ENCODE measurements at regions not wholly inside any gene's neighbourhood (a gene's known extent, or its start where the extent isn't known, plus 50 kb on each side); places are given as distances from the start of the nearest gene placed in this dataset.

DNA sequence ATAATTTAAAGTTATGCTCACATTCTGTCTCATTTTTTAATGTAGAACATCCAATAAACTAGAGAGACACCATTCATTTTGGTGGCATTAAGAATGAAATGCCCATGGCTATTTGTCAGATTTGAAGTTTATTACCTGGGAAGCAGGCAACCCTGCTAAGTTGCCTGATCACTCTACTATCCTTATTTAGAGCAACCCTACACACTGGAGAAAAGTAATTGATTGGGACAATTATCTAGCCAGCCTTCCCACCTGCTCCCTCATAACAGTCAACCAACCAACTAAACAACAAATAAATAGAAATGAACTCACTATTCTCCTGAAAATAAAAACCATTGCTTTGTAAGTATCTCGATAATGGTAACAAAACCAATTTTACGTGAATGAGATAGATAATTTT, 1129.0 kb upstream of the TENM4 start:
- no peaks in the 10 kb centered on the region for H3K79me2 ChIP-seq (ENCODE audit: insufficient read depth, low read length)
- H3K4me1 ChIP-seq (ENCODE audit: insufficient read depth, low read length): no peaks in the 10 kb centered on the region
- no peak overlapping the region for H2AFZ ChIP-seq (ENCODE audit: low read length)
- H3K27me3 ChIP-seq (ENCODE audit: control insufficient read depth in 1 of 2, insufficient read depth in 2 of 2, low read length in 2 of 2): no peaks in the 10 kb centered on the region
- 1% methylated on average over 2 of the region's 2 CpGs for WGBS (ENCODE audit: low lambda C conversion rate)
- H3K9me3 ChIP-seq (ENCODE audit: low read length): peaks cover 19% of the 10 kb centered on the region
- CTCF ChIA-PET (ENCODE audit: low intra/inter-chr PET ratio, low total read pairs): no interaction called here
- FAIRE-seq (no peak), ATAC-seq (no peak), DNase-seq (ENCODE audit: low spot score) (no peak)
- no TSS peak for BruUV-seq (replicated peaks)
- H3K27ac ChIP-seq (ENCODE audit: extremely low read length, insufficient read depth, low read length): no peak overlapping the region
- no peak overlapping the region for H3K4me3 ChIP-seq (replicated peaks in 1 of 3; ENCODE audit: insufficient read depth in 1 of 3, low read depth in 2 of 3, low read length in 3 of 3)
- intact Hi-C loops (cut with micrococcal nuclease; ENCODE audit: unreplicated experiment) (no loop called here), in situ Hi-C loops (cut with HindIII; ENCODE audit: extremely low pct_ligation_motif_present, low pct_unique_long_range_greater_than_20kb) (no loop called here)
- H4K20me1 ChIP-seq (ENCODE audit: insufficient read depth, low read length): no peaks in the 10 kb centered on the region
- H3K4me2 ChIP-seq (ENCODE audit: low read depth, low read length): no peak overlapping the region
- H3K36me3 ChIP-seq (replicated peaks in 1 of 2; ENCODE audit: control insufficient read depth in 1 of 2, insufficient read depth in 2 of 2, low read length in 2 of 2): no peaks in the 10 kb centered on the region
- no peak overlapping the region for H3K9ac ChIP-seq (ENCODE audit: insufficient read depth, low read depth, low read length)
- TF ChIP-seq NFE2L1 (CRISPR knock-in tag; IDR thresholded peaks at IDR 0.05; ENCODE audit: borderline replicate concordance) (no peak), IRX3 (CRISPR knock-in tag; IDR thresholded peaks at IDR 0.05; ENCODE audit: borderline replicate concordance, low read depth) (no peak), ZMAT3 (CRISPR knock-in tag; conservative IDR thresholded peaks at IDR 0.05) (no peak), MYNN (CRISPR knock-in tag; IDR thresholded peaks at IDR 0.05; ENCODE audit: low read depth) (no peak), RBM39 (IDR thresholded peaks at IDR 0.05; ENCODE audit: low read depth, low read length, poor library complexity, severe bottlenecking) (no peak), GATA4 (IDR thresholded peaks at IDR 0.05; ENCODE audit: borderline replicate concordance, low read depth) (no peak), SP140L (CRISPR knock-in tag; IDR thresholded peaks at IDR 0.05; ENCODE audit: borderline replicate concordance) (no peak), ZSCAN30 (CRISPR knock-in tag; IDR thresholded peaks at IDR 0.05) (no peak), NFIC (IDR thresholded peaks at IDR 0.05; ENCODE audit: low read length) (no peak), ZNF274 (CRISPR knock-in tag; IDR thresholded peaks at IDR 0.05) (no peak), FIP1L1 (IDR thresholded peaks at IDR 0.05; ENCODE audit: borderline replicate concordance, insufficient read depth, low read depth, low read length) (no peak)
- TF ChIP-seq, protein P1, sequence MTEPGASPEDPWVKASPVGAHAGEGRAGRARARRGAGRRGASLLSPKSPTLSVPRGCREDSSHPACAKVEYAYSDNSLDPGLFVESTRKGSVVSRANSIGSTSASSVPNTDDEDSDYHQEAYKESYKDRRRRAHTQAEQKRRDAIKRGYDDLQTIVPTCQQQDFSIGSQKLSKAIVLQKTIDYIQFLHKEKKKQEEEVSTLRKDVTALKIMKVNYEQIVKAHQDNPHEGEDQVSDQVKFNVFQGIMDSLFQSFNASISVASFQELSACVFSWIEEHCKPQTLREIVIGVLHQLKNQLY (CRISPR knock-in tag; IDR thresholded peaks at IDR 0.05): no peak
- POLR2A ChIA-PET: no interaction called here
